SK-N-MC (cell line): ENCODE measurements at regions not wholly inside any gene's neighbourhood (a gene's known extent, or its start where the extent isn't known, plus 50 kb on each side); places are given as distances from the start of the nearest gene placed in this dataset.

Experiments
- DNase-seq: peaks from one replicate; pipeline ENCODE4 v3.0.0-alpha.2; 2011; ENCODE audit warnings: low read depth, low spot score
- H3K27ac ChIP-seq: fragments of 200-600 bp; sonication (generic); 2 replicates; pipeline ENCODE4 v1.5.1; 2016; ENCODE audit warnings: mixed run types
- H3K36me3 ChIP-seq: fragments of 200-600 bp; sonication (generic); 2 replicates; pipeline ENCODE4 v1.6.1; 2017; ENCODE audit warnings: antibody characterized with exemption, low read length, mixed read lengths; ENCODE audit not compliant: insufficient read depth
- H3K4me3 ChIP-seq: fragments of 200-600 bp; sonication (generic); 2 replicates; pipeline ENCODE4 v1.5.1; 2016
- H3K9ac ChIP-seq: fragments of 200-600 bp; sonication (generic); 2 replicates; pipeline ENCODE4 v1.8.0; 2017; ENCODE audit warnings: mixed run types, mixed read lengths; ENCODE audit not compliant: insufficient read length
- H3K9me3 ChIP-seq: fragments of 200-600 bp; sonication (generic); 2 replicates; pipeline ENCODE4 v1.6.1; 2017; ENCODE audit warnings: low read depth, mild to moderate bottlenecking, antibody characterized with exemption, low read length, moderate library complexity, mixed read lengths
- EZH2 ChIP-seq: fragments of 200-600 bp; sonication (generic); IDR thresholded peaks from one replicate; pipeline ENCODE4 v1.6.1; 2017; ENCODE audit warnings: antibody characterized with exemption
- FOXP2 ChIP-seq: optimal IDR thresholded peaks from 2 replicates; pipeline ENCODE3; 2011; ENCODE audit warnings: mild to moderate bottlenecking, moderate library complexity; ENCODE audit not compliant: insufficient read depth; ENCODE audit errors: extremely low read length, control extremely low read depth
- POLR2AphosphoS5 ChIP-seq: IDR thresholded peaks from 2 replicates; pipeline ENCODE4 v1.6.1; 2012; ENCODE audit warnings: mild to moderate bottlenecking, low read depth, low read length, borderline replicate concordance

DNA sequence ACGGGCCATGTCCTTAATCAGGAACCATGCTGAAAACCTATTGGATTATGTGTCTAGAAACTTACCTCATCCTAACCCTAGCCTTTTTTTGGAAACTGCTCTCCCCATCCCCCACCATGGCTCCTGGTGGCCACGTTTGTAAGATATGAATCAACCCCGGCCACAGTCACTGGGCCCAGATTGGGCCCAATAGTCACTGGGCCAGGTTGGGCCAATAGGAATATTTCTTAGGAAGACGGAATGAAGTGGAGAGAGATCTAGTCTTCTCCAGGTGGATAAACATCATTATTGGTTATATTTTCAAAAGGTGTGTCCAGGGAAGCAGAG, 468.7 kb downstream of the ARHGEF28 start:
- H3K4me3 ChIP-seq = no peak overlapping the region
- no peak for DNase-seq
- no peaks in the 10 kb centered on the region for H3K9me3 ChIP-seq
- H3K9ac ChIP-seq = no peak overlapping the region
- no peak for TF ChIP-seq FOXP2
- no peak for TF ChIP-seq EZH2
- no peak for TF ChIP-seq POLR2AphosphoS5
- no peak overlapping the region for H3K27ac ChIP-seq
- no peaks in the 10 kb centered on the region for H3K36me3 ChIP-seq

GRCh38 chr5:74094096-74094781, 468.2 kb downstream of the ARHGEF28 start:
- H3K9ac ChIP-seq = no peak overlapping the region
- H3K36me3 ChIP-seq = no peaks in the 10 kb centered on the region
- no peak for TF ChIP-seq EZH2
- no peak for TF ChIP-seq FOXP2
- no peak for TF ChIP-seq POLR2AphosphoS5
- DNase-seq = no peak
- H3K4me3 ChIP-seq = no peak overlapping the region
- H3K27ac ChIP-seq = no peak overlapping the region
- no peaks in the 10 kb centered on the region for H3K9me3 ChIP-seq

DNA sequence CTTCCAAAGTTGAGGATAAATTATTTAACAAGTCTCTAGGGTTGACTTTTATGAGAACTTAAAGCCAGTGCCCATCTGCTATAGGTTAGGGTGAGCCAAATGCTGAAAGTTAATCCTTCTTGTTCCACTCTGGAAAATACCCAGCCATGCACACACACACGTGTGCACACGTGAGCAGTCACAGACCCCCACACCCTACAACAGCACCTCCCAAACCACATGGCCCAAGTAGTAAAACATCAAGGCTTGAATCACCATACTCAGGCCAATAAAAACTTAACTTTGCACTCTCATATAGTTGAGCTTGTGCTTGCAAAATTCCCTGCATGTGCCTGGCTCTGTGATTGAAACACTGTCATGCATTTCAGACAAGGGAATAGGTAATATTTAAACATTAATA, 467.6 kb downstream of the ARHGEF28 start:
- Histone ChIP-seq H3K27ac (no peak overlapping the region), H3K9me3 (no peaks in the 10 kb centered on the region), H3K36me3 (no peaks in the 10 kb centered on the region), H3K4me3 (no peak overlapping the region), H3K9ac (no peak overlapping the region)
- no peak for DNase-seq
- TF ChIP-seq POLR2AphosphoS5 (no peak), FOXP2 (no peak), EZH2 (no peak)

DNA sequence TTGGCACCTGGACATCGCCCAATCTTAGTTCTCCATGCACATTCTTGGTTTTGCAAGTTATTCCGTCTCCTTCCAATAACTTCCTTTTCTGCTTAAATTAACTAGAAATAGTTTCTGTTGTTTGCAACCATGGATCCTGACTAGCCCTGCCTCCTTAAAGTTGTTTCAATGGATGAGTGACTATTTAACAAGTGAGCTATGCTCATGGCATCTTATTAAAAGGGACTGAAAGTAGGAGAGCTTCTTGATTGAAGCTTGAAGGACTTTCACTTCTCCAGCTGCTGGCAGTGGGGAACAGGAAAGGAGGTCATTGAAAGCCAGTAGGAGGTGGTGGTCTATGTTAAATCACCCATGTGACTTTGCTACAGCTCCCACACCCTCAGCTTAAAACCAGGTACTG, 466.8 kb downstream of the ARHGEF28 start:
- DNase-seq = no peak
- TF ChIP-seq POLR2AphosphoS5 = no peak
- TF ChIP-seq EZH2 = no peak
- TF ChIP-seq FOXP2 = no peak
- no peak overlapping the region for H3K4me3 ChIP-seq
- H3K27ac ChIP-seq = no peak overlapping the region
- H3K36me3 ChIP-seq = no peaks in the 10 kb centered on the region
- no peak overlapping the region for H3K9ac ChIP-seq
- H3K9me3 ChIP-seq = no peaks in the 10 kb centered on the region

DNA sequence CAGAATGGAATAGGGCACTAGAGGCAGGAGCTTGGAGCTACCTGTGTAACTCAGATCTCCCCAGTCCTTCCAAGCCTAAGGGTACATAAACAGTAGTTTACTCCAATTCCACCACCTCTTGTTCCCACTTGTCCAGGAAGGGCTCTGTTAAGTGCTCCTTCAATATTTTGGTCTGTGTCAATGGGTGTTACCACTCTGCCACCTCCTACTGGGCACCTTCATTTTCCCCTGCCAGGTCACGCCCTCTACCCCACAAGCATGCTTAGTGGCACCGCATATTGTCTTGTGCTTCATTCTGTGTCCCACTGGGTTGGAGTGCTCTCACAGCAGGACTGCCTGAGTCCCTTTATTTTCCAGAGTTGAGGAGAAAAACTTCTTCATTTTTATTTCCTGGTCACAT, 459.8 kb downstream of the ARHGEF28 start:
- TF ChIP-seq POLR2AphosphoS5 = no peak
- no peak for TF ChIP-seq FOXP2
- TF ChIP-seq EZH2 = no peak
- Histone ChIP-seq H3K36me3 (no peaks in the 10 kb centered on the region), H3K9me3 (no peaks in the 10 kb centered on the region), H3K27ac (no peak overlapping the region), H3K4me3 (no peak overlapping the region), H3K9ac (no peak overlapping the region)
- no peak for DNase-seq

DNA sequence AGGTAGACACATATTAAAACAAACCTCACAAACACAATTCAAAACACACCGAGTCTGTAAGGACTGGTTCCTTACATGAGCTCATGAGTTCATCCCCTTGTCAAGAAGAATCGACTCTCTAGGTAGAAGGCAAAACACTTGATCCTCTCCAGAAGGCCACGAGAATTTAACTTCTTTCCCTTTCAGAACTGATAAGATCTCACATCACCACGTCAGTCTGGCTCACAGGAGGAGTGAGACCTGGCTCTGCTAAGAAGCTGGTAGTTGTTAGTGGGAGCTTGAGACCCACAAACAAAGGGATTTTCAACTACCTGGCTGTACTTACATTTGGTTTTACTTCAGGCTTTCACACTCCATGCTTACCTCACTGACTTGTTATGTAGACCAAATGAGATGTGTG, 459.2 kb downstream of the ARHGEF28 start:
- no peak overlapping the region for H3K27ac ChIP-seq
- H3K4me3 ChIP-seq = no peak overlapping the region
- H3K9me3 ChIP-seq = no peaks in the 10 kb centered on the region
- no peaks in the 10 kb centered on the region for H3K36me3 ChIP-seq
- H3K9ac ChIP-seq = no peak overlapping the region
- no peak for TF ChIP-seq FOXP2
- TF ChIP-seq POLR2AphosphoS5 = no peak
- no peak for TF ChIP-seq EZH2
- DNase-seq = no peak

DNA sequence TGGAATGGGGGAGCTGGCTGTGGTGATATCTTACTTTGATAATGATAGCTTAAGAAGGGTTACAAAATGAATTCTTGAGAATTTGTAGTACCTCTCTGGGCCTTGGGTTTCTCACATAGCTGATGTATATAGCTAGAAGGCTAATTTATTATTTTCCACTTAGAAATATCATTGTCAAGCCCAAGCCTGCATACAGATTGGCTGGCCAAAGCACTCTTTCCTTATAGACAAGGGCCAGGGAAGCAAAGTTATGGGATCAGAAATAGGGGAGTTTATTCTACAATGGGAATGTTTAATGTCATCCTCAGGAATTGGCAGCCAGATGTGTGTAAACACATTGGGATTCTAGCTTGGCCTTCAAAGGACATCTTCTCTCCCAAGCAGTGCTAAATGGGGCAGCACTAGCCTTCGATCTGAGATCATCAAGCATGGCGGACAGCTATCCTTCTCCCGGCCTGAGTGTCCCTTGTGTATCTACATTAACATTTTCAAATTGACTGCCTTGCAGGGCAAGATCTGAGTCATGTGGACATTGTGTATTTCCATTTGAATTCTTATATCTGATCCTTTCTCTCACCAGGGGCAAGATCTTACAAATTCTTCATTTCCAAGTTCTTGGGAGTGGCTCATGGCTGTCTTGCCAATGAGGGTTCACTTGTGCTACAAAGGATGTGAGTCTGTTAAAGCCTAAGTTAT, 457.2 kb downstream of the ARHGEF28 start:
- Histone ChIP-seq H3K27ac (no peak overlapping the region), H3K4me3 (no peak overlapping the region), H3K9ac (no peak overlapping the region), H3K36me3 (no peaks in the 10 kb centered on the region), H3K9me3 (no peaks in the 10 kb centered on the region)
- TF ChIP-seq EZH2 = no peak
- no peak for TF ChIP-seq POLR2AphosphoS5
- TF ChIP-seq FOXP2 = no peak
- DNase-seq = no peak

- no peak for DNase-seq
- Histone ChIP-seq H3K4me3 (no peak overlapping the region), H3K36me3 (no peaks in the 10 kb centered on the region), H3K9ac (no peak overlapping the region), H3K9me3 (no peaks in the 10 kb centered on the region), H3K27ac (no peak overlapping the region)
- TF ChIP-seq EZH2 (no peak), POLR2AphosphoS5 (no peak), FOXP2 (no peak)
Measured at GRCh38 chr5:74082512-74083055, 456.6 kb downstream of the ARHGEF28 start.
